ENCODE measurements at regions not wholly inside any gene's neighbourhood (a gene's known extent, or its start where the extent isn't known, plus 50 kb on each side); places are given as distances from the start of the nearest gene placed in this dataset.

GRCh38 chr13:64540976-64541375 is 2689.2 kb downstream of the PCDH9 start:
- Histone ChIP-seq H3K4me1 (no peaks in the 10 kb centered on the region), H3K4me3 (no peak overlapping the region), H3K27me3 (no peaks in the 10 kb centered on the region), H3K27ac (no peak overlapping the region), H3K36me3 (no peaks in the 10 kb centered on the region), H3K9me3 (no peaks in the 10 kb centered on the region)
- DNase-seq, result no peak
- TF ChIP-seq POLR2A (IDR thresholded peaks at IDR 0.05) (no peak), CTCF (IDR thresholded peaks at IDR 0.05) (no peak)
- 54 to 65% methylated on average over 2 of the region's 2 CpGs for WGBS, 2 donors
- intact Hi-C loops (cut with DNase I), result no loop called here

GRCh38 chr13:64540468-64540867 is 2689.7 kb downstream of the PCDH9 start:
- H3K4me1 ChIP-seq, result no peaks in the 10 kb centered on the region
- WGBS, 2 donors, result 93 to 96% methylated on average over 2 of the region's 2 CpGs
- intact Hi-C loops (cut with DNase I), result no loop called here
- no peaks in the 10 kb centered on the region for H3K27me3 ChIP-seq
- no peak for DNase-seq
- H3K9me3 ChIP-seq, result no peaks in the 10 kb centered on the region
- H3K4me3 ChIP-seq, result no peak overlapping the region
- TF ChIP-seq POLR2A (IDR thresholded peaks at IDR 0.05) (no peak), CTCF (IDR thresholded peaks at IDR 0.05) (no peak)
- no peaks in the 10 kb centered on the region for H3K36me3 ChIP-seq
- H3K27ac ChIP-seq, result no peak overlapping the region

DNA sequence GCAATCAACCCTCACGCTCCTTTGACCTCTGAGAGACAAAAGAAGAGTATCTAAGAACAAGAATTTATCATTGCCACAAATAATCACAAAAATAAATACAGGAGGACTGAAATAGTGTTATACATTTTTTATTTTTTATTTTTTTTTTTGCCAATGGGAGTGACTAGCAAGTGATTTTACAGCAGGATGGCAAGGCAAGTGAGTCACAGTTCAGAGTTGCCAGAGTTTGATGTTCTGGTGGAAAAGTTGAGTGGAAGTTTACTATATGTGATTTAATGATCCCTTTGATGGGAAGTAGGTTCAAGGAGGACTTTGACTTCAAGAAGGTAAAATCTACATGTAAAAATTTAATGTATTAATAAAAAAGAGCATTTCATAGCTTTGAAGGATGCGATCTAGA is 2691.4 kb downstream of the PCDH9 start:
- Histone ChIP-seq H3K4me3 (no peak overlapping the region), H3K36me3 (no peaks in the 10 kb centered on the region), H3K4me1 (no peaks in the 10 kb centered on the region), H3K27me3 (no peaks in the 10 kb centered on the region), H3K27ac (no peak overlapping the region), H3K9me3 (no peaks in the 10 kb centered on the region)
- TF ChIP-seq CTCF (IDR thresholded peaks at IDR 0.05) (no peak), POLR2A (IDR thresholded peaks at IDR 0.05) (no peak)
- no peak for DNase-seq
- intact Hi-C loops (cut with DNase I), result no loop called here
- WGBS, 2 donors, result 78 to 85% methylated on average over 2 of the region's 2 CpGs

DNA sequence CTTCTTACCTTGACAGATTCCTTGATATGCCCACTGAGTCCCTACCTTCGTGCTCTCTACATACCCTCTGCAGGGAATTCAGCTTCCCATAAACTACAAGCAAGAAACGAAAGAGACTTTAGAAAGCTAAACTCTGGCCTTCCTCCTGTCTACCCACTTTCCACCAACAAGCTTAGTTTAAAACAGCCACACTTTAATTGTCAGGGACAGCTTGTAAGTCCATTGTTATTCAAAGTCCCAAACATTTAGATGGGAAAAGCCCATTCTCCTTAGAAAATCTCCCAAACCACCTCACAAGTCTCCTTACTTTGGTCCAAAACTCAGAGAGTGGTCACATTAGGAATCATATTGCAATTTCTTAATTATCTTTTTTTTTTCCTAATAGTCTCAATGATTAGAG is 2695.8 kb downstream of the PCDH9 start:
- no peaks in the 10 kb centered on the region for H3K36me3 ChIP-seq
- no peaks in the 10 kb centered on the region for H3K27me3 ChIP-seq
- TF ChIP-seq POLR2A (IDR thresholded peaks at IDR 0.05), result no peak
- TF ChIP-seq CTCF (IDR thresholded peaks at IDR 0.05), result no peak
- WGBS, 2 donors, result 75 to 77% methylated on average over 2 of the region's 2 CpGs
- H3K4me3 ChIP-seq, result no peak overlapping the region
- no peaks in the 10 kb centered on the region for H3K9me3 ChIP-seq
- H3K27ac ChIP-seq, result no peak overlapping the region
- intact Hi-C loops (cut with DNase I), result no loop called here
- DNase-seq, result no peak
- H3K4me1 ChIP-seq, result no peaks in the 10 kb centered on the region

DNA sequence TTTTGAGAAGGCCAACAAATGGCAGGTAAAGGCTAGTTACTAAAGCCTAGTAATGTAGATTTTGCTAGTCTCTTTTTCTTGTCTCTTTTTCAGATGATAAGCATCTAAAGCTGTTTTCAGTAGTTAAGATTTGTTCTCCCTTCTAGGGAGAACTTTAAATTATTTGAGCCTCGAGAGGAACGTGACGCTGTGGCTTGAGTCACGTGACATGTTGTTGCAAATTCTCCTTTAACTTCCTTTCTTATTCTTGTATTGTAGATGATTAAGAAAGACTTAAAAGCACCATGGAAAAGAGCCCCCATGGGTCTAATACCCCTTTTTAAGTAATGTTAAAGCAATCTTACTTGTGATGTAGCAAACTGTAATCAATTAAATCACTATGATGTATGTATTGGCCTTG is 2698.7 kb downstream of the PCDH9 start:
- no peaks in the 10 kb centered on the region for H3K36me3 ChIP-seq
- H3K27me3 ChIP-seq, result no peaks in the 10 kb centered on the region
- H3K4me1 ChIP-seq, result no peaks in the 10 kb centered on the region
- no peaks in the 10 kb centered on the region for H3K9me3 ChIP-seq
- 79 to 80% methylated on average over 4 of the region's 4 CpGs for WGBS, 2 donors
- TF ChIP-seq POLR2A (IDR thresholded peaks at IDR 0.05), result no peak
- TF ChIP-seq CTCF (IDR thresholded peaks at IDR 0.05), result no peak
- no peak for DNase-seq
- no peak overlapping the region for H3K27ac ChIP-seq
- no peak overlapping the region for H3K4me3 ChIP-seq
- intact Hi-C loops (cut with DNase I), result no loop called here
